DND-41 (cell line): ENCODE measurements at regions not wholly inside any gene's neighbourhood (a gene's known extent, or its start where the extent isn't known, plus 50 kb on each side); places are given as distances from the start of the nearest gene placed in this dataset.

Experiments used
- ATAC-seq: fragments of 200-7000 bp; cut with Tn5 transposase; 3 replicates; pipeline ENCODE4 v1.9.1; 2021; ENCODE audit warnings: low read depth; ENCODE audit not compliant: insufficient read depth
- DNase-seq: peaks from one replicate; pipeline ENCODE4 v3.0.0-alpha.2; 2020
- H2AFZ ChIP-seq: 2 replicates; pipeline ENCODE4 v1.6.0; 2012; ENCODE audit warnings: low read depth, low read length
- H3K27ac ChIP-seq: 2 replicates; pipeline ENCODE4 v1.5.1; 2012; ENCODE audit warnings: low read length, inconsistent platforms
- H3K27me3 ChIP-seq: fragments of 200-600 bp; sonication (generic); 2 replicates; pipeline ENCODE4 v1.6.0; 2012; ENCODE audit warnings: low read length, mild to moderate bottlenecking, inconsistent platforms; ENCODE audit not compliant: insufficient read depth, poor library complexity
- H3K36me3 ChIP-seq: 2 replicates; pipeline ENCODE4 v1.5.1; 2012; ENCODE audit warnings: low read length, inconsistent platforms; ENCODE audit not compliant: insufficient read depth
- H3K4me1 ChIP-seq: 2 replicates; pipeline ENCODE4 v1.5.1; 2012; ENCODE audit warnings: mild to moderate bottlenecking, low read length; ENCODE audit not compliant: insufficient read depth
- H3K4me2 ChIP-seq: 2 replicates; pipeline ENCODE4 v1.6.0; 2012; ENCODE audit warnings: mild to moderate bottlenecking, moderate library complexity, low read length, inconsistent platforms; ENCODE audit not compliant: insufficient read depth
- H3K4me3 ChIP-seq, 2 experiments: fragments of 200-600 bp in 1 of 2; shearing (Covaris generic) in 1 of 2; 2 replicates each; pipeline ENCODE4 v1.5.1; 2012 to 2016; ENCODE audit warnings: inconsistent platforms in 2 of 2, low read length in 2 of 2, mild to moderate bottlenecking in 2 of 2, low read depth in 1 of 2, moderate library complexity in 1 of 2
- H3K79me2 ChIP-seq: 2 replicates; pipeline ENCODE4 v1.6.0; 2012; ENCODE audit warnings: low read length, inconsistent platforms; ENCODE audit not compliant: insufficient read depth
- H3K9ac ChIP-seq: 2 replicates; pipeline ENCODE4 v1.6.0; 2012; ENCODE audit warnings: low read depth, mild to moderate bottlenecking, inconsistent platforms, low read length, moderate library complexity
- H3K9me3 ChIP-seq: 2 replicates; pipeline ENCODE4 v1.5.1; 2012; ENCODE audit warnings: low read length, moderate library complexity, mild to moderate bottlenecking, inconsistent platforms; ENCODE audit not compliant: insufficient read depth, severe bottlenecking
- H4K20me1 ChIP-seq: 2 replicates; pipeline ENCODE4 v1.6.0; 2012; ENCODE audit warnings: low read length; ENCODE audit not compliant: insufficient read depth
- EZH2 ChIP-seq: IDR thresholded peaks from 3 replicates; pipeline ENCODE4 v1.6.1; 2012; ENCODE audit warnings: borderline replicate concordance, low read depth, mild to moderate bottlenecking, moderate library complexity, low read length, inconsistent platforms; ENCODE audit not compliant: severe bottlenecking
- TF ChIP-seq, protein P1 (sequence below): IDR thresholded peaks from 2 replicates; pipeline ENCODE4 v1.5.1; 2012; ENCODE audit warnings: borderline replicate concordance, low read length, moderate library complexity, mild to moderate bottlenecking; ENCODE audit not compliant: poor library complexity, severe bottlenecking; ENCODE audit errors: extremely low read depth

DNA sequence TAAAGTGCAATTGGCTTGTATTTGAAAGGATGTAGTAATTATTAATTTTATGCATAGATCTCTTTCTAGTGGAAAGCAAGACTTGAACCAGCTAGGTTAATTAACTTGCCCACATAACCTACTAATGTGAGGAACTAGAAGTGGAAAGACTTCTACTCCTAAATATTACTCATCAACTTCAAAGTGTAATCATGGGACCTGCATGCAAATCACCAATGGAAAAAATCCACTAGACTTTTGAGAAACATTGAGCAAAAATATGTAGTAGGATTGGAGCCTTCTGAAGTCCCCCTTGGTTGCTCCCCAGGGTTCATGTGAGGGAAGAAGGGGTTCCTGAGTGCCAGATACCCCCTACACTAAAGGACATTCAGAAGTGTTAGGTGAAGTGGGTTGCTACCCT lies 240.2 kb downstream of the PTEN start:
- Histone ChIP-seq H3K79me2 (no peaks in the 10 kb centered on the region), H3K4me3 (no peak overlapping the region), H3K4me2 (no peak overlapping the region), H2AFZ (no peak overlapping the region), H3K27ac (no peak overlapping the region), H4K20me1 (no peaks in the 10 kb centered on the region), H3K27me3 (no peaks in the 10 kb centered on the region), H3K9ac (no peak overlapping the region), H3K9me3 (no peaks in the 10 kb centered on the region), H3K36me3 (no peaks in the 10 kb centered on the region), H3K4me1 (peaks cover 12% of the 10 kb centered on the region)
- DNase-seq = no peak
- TF ChIP-seq, protein P1, sequence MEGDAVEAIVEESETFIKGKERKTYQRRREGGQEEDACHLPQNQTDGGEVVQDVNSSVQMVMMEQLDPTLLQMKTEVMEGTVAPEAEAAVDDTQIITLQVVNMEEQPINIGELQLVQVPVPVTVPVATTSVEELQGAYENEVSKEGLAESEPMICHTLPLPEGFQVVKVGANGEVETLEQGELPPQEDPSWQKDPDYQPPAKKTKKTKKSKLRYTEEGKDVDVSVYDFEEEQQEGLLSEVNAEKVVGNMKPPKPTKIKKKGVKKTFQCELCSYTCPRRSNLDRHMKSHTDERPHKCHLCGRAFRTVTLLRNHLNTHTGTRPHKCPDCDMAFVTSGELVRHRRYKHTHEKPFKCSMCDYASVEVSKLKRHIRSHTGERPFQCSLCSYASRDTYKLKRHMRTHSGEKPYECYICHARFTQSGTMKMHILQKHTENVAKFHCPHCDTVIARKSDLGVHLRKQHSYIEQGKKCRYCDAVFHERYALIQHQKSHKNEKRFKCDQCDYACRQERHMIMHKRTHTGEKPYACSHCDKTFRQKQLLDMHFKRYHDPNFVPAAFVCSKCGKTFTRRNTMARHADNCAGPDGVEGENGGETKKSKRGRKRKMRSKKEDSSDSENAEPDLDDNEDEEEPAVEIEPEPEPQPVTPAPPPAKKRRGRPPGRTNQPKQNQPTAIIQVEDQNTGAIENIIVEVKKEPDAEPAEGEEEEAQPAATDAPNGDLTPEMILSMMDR = no peak
- TF ChIP-seq EZH2 = no peak
- ATAC-seq = no peak

DNA sequence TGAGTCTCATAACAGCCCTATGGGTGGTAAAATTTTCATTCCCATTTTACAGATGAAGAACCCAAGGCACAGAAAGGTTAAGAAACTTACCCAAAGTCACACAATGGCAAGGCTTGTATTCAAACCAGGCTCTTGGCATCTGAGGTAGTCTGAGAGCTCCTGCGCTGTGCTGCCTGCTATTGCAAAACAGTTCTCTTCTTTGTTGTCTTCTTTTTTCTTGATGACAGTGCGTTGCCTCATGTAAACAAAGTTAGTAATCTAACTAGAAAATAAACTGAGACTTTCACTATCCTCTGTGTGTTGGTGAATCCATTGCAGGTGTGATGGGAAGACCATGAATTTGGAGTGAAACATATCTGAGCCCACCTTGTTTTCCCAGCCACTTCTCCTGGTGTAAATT lies 240.8 kb downstream of the PTEN start:
- Histone ChIP-seq H3K9ac (no peak overlapping the region), H3K4me3 (no peak overlapping the region), H4K20me1 (no peaks in the 10 kb centered on the region), H3K9me3 (no peaks in the 10 kb centered on the region), H3K27ac (no peak overlapping the region), H3K4me1 (peaks cover 18% of the 10 kb centered on the region), H3K4me2 (no peak overlapping the region), H2AFZ (no peak overlapping the region), H3K27me3 (no peaks in the 10 kb centered on the region), H3K79me2 (no peaks in the 10 kb centered on the region), H3K36me3 (no peaks in the 10 kb centered on the region)
- no peak for ATAC-seq
- TF ChIP-seq, protein P1 = no peak
- DNase-seq = no peak

DNA sequence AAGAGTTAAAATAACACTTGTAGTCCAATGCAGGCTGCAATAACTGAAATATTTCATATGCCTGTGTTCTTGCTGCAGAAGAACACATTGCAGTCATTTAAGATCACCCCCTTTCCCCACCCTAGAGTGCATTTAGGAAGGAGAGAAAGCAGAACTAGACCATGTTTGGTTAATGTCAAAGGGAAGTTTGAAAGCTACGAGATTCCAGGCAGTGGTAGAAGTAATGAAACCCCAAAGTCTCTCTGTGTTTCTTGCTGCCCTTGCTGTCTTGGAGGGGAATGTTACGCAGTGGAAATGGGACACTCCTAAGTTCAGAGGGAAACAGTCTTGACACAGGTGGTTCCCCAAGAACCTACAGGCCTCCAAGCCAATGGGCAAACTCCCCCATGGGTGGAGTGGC lies 242.9 kb downstream of the PTEN start:
- ATAC-seq (no peak), DNase-seq (no peak)
- H4K20me1 ChIP-seq = no peaks in the 10 kb centered on the region
- TF ChIP-seq, protein P1 = no peak
- no peak for TF ChIP-seq EZH2
- no peaks in the 10 kb centered on the region for H3K36me3 ChIP-seq
- peak overlapping the region; percentile 31; the same call in 1 of the 2 replicates for H2AFZ ChIP-seq
- H3K4me3 ChIP-seq = no peak overlapping the region
- H3K79me2 ChIP-seq = no peaks in the 10 kb centered on the region
- peak overlapping the region; percentile 21; the same call in 1 of the 2 replicates for H3K27ac ChIP-seq
- no peak overlapping the region for H3K4me2 ChIP-seq
- H3K27me3 ChIP-seq = no peaks in the 10 kb centered on the region
- H3K9ac ChIP-seq = no peak overlapping the region
- H3K9me3 ChIP-seq = no peaks in the 10 kb centered on the region
- H3K4me1 ChIP-seq = peaks cover 22% of the 10 kb centered on the region
